ENCODE measurements at regions not wholly inside any gene's neighbourhood (a gene's known extent, or its start where the extent isn't known, plus 50 kb on each side); places are given as distances from the start of the nearest gene placed in this dataset.

- TF ChIP-seq PPARA (CRISPR knock-in tag; IDR thresholded peaks at IDR 0.05; ENCODE audit: borderline replicate concordance) (no peak), POU6F1 (CRISPR knock-in tag; IDR thresholded peaks at IDR 0.05; ENCODE audit: borderline replicate concordance, low read depth) (no peak), ZFP3 (CRISPR knock-in tag; IDR thresholded peaks at IDR 0.05) (no peak), CREB5 (CRISPR knock-in tag; IDR thresholded peaks at IDR 0.05; ENCODE audit: low read depth) (no peak), ESRRG (CRISPR knock-in tag; IDR thresholded peaks at IDR 0.05) (no peak), ZNF8 (CRISPR knock-in tag; IDR thresholded peaks at IDR 0.05) (no peak), ISL1 (CRISPR knock-in tag; IDR thresholded peaks at IDR 0.05) (no peak), GLIS3 (CRISPR knock-in tag; IDR thresholded peaks at IDR 0.05) (no peak), BACH2 (CRISPR knock-in tag; IDR thresholded peaks at IDR 0.05; ENCODE audit: borderline replicate concordance) (no peak)
Observed at GRCh38 chr5:124056326-124056990, 544.5 kb downstream of the CSNK1G3 start (continued).

GRCh38 chr5:124055751-124056150, 543.8 kb downstream of the CSNK1G3 start:
- no peak for TF ChIP-seq ZNF8 (CRISPR knock-in tag; IDR thresholded peaks at IDR 0.05)
- TF ChIP-seq RARB (CRISPR knock-in tag; IDR thresholded peaks at IDR 0.05), result no peak
- no peak for TF ChIP-seq ZFP30 (CRISPR knock-in tag; IDR thresholded peaks at IDR 0.05)
- TF ChIP-seq CSDC2 (CRISPR knock-in tag; IDR thresholded peaks at IDR 0.05), result no peak
- TF ChIP-seq ZFP3 (CRISPR knock-in tag; IDR thresholded peaks at IDR 0.05), result no peak
- TF ChIP-seq BACH2 (CRISPR knock-in tag; IDR thresholded peaks at IDR 0.05; ENCODE audit: borderline replicate concordance), result no peak
- TF ChIP-seq ESRRG (CRISPR knock-in tag; IDR thresholded peaks at IDR 0.05), result no peak
- no peak for ATAC-seq

- ATAC-seq, result no peak
- TF ChIP-seq POU6F1 (CRISPR knock-in tag; IDR thresholded peaks at IDR 0.05; ENCODE audit: borderline replicate concordance, low read depth) (no peak), TOX (CRISPR knock-in tag; IDR thresholded peaks at IDR 0.05; ENCODE audit: borderline replicate concordance) (no peak), ZFP30 (CRISPR knock-in tag; IDR thresholded peaks at IDR 0.05) (no peak), SNAI2 (CRISPR knock-in tag; IDR thresholded peaks at IDR 0.05) (no peak), TSHZ2 (CRISPR knock-in tag; IDR thresholded peaks at IDR 0.05) (no peak), ZNF70 (CRISPR knock-in tag; IDR thresholded peaks at IDR 0.05) (no peak), ARNTL (CRISPR knock-in tag; IDR thresholded peaks at IDR 0.05; ENCODE audit: borderline replicate concordance, low read depth) (no peak), ZC3H10 (CRISPR knock-in tag; IDR thresholded peaks at IDR 0.05) (no peak)
Observed at GRCh38 chr5:124054564-124054963, 542.6 kb downstream of the CSNK1G3 start.

- ATAC-seq, result no peak
- TF ChIP-seq ESRRG (CRISPR knock-in tag; IDR thresholded peaks at IDR 0.05), result no peak
- no peak for TF ChIP-seq TSHZ2 (CRISPR knock-in tag; IDR thresholded peaks at IDR 0.05)
- no peak for TF ChIP-seq OSR1 (CRISPR knock-in tag; IDR thresholded peaks at IDR 0.05)
- no peak for TF ChIP-seq PATZ1 (CRISPR knock-in tag; IDR thresholded peaks at IDR 0.05; ENCODE audit: borderline replicate concordance)
- no peak for TF ChIP-seq ZFP30 (CRISPR knock-in tag; IDR thresholded peaks at IDR 0.05)
- no peak for TF ChIP-seq ZNF8 (CRISPR knock-in tag; IDR thresholded peaks at IDR 0.05)
- no peak for TF ChIP-seq ZFP3 (CRISPR knock-in tag; IDR thresholded peaks at IDR 0.05)
- TF ChIP-seq CREB5 (CRISPR knock-in tag; IDR thresholded peaks at IDR 0.05; ENCODE audit: low read depth), result no peak
Observed at GRCh38 chr5:124053340-124053739, 541.4 kb downstream of the CSNK1G3 start.
